ENCODE measurements at regions not wholly inside any gene's neighbourhood (a gene's known extent, or its start where the extent isn't known, plus 50 kb on each side); places are given as distances from the start of the nearest gene placed in this dataset.

- Histone ChIP-seq H3K36me3 (ENCODE audit: insufficient read depth, insufficient read length, low read length) (no peaks in the 10 kb centered on the region), H3K4me3 (ENCODE audit: insufficient read length, low read depth) (no peak overlapping the region), H3K27me3 (ENCODE audit: insufficient read depth, insufficient read length) (no peaks in the 10 kb centered on the region), H3K4me1 (ENCODE audit: insufficient read depth, insufficient read length) (no peaks in the 10 kb centered on the region), H3K9ac (ENCODE audit: insufficient read length, low read depth) (no peak overlapping the region), H3K9me3 (ENCODE audit: insufficient read depth, low read length) (no peaks in the 10 kb centered on the region)
- no peak for DNase-seq (ENCODE audit: low read depth, low spot score)
- TF ChIP-seq ZNF274 (IDR thresholded peaks at IDR 0.05; ENCODE audit: low read depth, low read length) = no peak
- no peak for TF ChIP-seq YY1 (IDR thresholded peaks at IDR 0.05; ENCODE audit: insufficient read depth, insufficient read length)
- no peak for TF ChIP-seq SUZ12 (IDR thresholded peaks at IDR 0.05; ENCODE audit: extremely low read depth, insufficient read depth, insufficient read length)
Measured at GRCh38 chr2:76170856-76171255, 460.1 kb upstream of the GCFC2 start.

- no peaks in the 10 kb centered on the region for H3K27me3 ChIP-seq (ENCODE audit: insufficient read depth, insufficient read length)
- no peak for DNase-seq (ENCODE audit: low read depth, low spot score)
- H3K9me3 ChIP-seq (ENCODE audit: insufficient read depth, low read length) = no peaks in the 10 kb centered on the region
- no peak overlapping the region for H3K4me3 ChIP-seq (ENCODE audit: insufficient read length, low read depth)
- H3K9ac ChIP-seq (ENCODE audit: insufficient read length, low read depth) = no peak overlapping the region
- no peaks in the 10 kb centered on the region for H3K4me1 ChIP-seq (ENCODE audit: insufficient read depth, insufficient read length)
- TF ChIP-seq SUZ12 (IDR thresholded peaks at IDR 0.05; ENCODE audit: extremely low read depth, insufficient read depth, insufficient read length) (no peak), ZNF274 (IDR thresholded peaks at IDR 0.05; ENCODE audit: low read depth, low read length) (no peak), YY1 (IDR thresholded peaks at IDR 0.05; ENCODE audit: insufficient read depth, insufficient read length) (no peak)
- H3K36me3 ChIP-seq (ENCODE audit: insufficient read depth, insufficient read length, low read length) = no peaks in the 10 kb centered on the region
Measured at GRCh38 chr2:76170009-76170384, 459.3 kb upstream of the GCFC2 start.

- Histone ChIP-seq H3K27me3 (ENCODE audit: insufficient read depth, insufficient read length) (no peaks in the 10 kb centered on the region), H3K4me1 (ENCODE audit: insufficient read depth, insufficient read length) (no peaks in the 10 kb centered on the region), H3K9me3 (ENCODE audit: insufficient read depth, low read length) (no peaks in the 10 kb centered on the region), H3K9ac (ENCODE audit: insufficient read length, low read depth) (no peak overlapping the region), H3K36me3 (ENCODE audit: insufficient read depth, insufficient read length, low read length) (no peaks in the 10 kb centered on the region), H3K4me3 (ENCODE audit: insufficient read length, low read depth) (no peak overlapping the region)
- TF ChIP-seq ZNF274 (IDR thresholded peaks at IDR 0.05; ENCODE audit: low read depth, low read length) (no peak), YY1 (IDR thresholded peaks at IDR 0.05; ENCODE audit: insufficient read depth, insufficient read length) (no peak), SUZ12 (IDR thresholded peaks at IDR 0.05; ENCODE audit: extremely low read depth, insufficient read depth, insufficient read length) (no peak)
- DNase-seq (ENCODE audit: low read depth, low spot score) = no peak
Measured at GRCh38 chr2:76169276-76170008, 458.7 kb upstream of the GCFC2 start.

GRCh38 chr2:76163860-76164259 lies 453.1 kb upstream of the GCFC2 start:
- no peak for DNase-seq (ENCODE audit: low read depth, low spot score)
- H3K9me3 ChIP-seq (ENCODE audit: insufficient read depth, low read length) = no peaks in the 10 kb centered on the region
- no peaks in the 10 kb centered on the region for H3K4me1 ChIP-seq (ENCODE audit: insufficient read depth, insufficient read length)
- TF ChIP-seq ZNF274 (IDR thresholded peaks at IDR 0.05; ENCODE audit: low read depth, low read length) (no peak), YY1 (IDR thresholded peaks at IDR 0.05; ENCODE audit: insufficient read depth, insufficient read length) (no peak), SUZ12 (IDR thresholded peaks at IDR 0.05; ENCODE audit: extremely low read depth, insufficient read depth, insufficient read length) (no peak)
- no peak overlapping the region for H3K4me3 ChIP-seq (ENCODE audit: insufficient read length, low read depth)
- no peaks in the 10 kb centered on the region for H3K27me3 ChIP-seq (ENCODE audit: insufficient read depth, insufficient read length)
- H3K36me3 ChIP-seq (ENCODE audit: insufficient read depth, insufficient read length, low read length) = no peaks in the 10 kb centered on the region
- H3K9ac ChIP-seq (ENCODE audit: insufficient read length, low read depth) = no peak overlapping the region

- Histone ChIP-seq H3K27me3 (ENCODE audit: insufficient read depth, insufficient read length) (no peaks in the 10 kb centered on the region), H3K36me3 (ENCODE audit: insufficient read depth, insufficient read length, low read length) (no peaks in the 10 kb centered on the region), H3K4me1 (ENCODE audit: insufficient read depth, insufficient read length) (no peaks in the 10 kb centered on the region), H3K9ac (ENCODE audit: insufficient read length, low read depth) (no peak overlapping the region), H3K9me3 (ENCODE audit: insufficient read depth, low read length) (no peaks in the 10 kb centered on the region), H3K4me3 (ENCODE audit: insufficient read length, low read depth) (no peak overlapping the region)
- TF ChIP-seq YY1 (IDR thresholded peaks at IDR 0.05; ENCODE audit: insufficient read depth, insufficient read length) (no peak), ZNF274 (IDR thresholded peaks at IDR 0.05; ENCODE audit: low read depth, low read length) (no peak), SUZ12 (IDR thresholded peaks at IDR 0.05; ENCODE audit: extremely low read depth, insufficient read depth, insufficient read length) (no peak)
- no peak for DNase-seq (ENCODE audit: low read depth, low spot score)
Measured at GRCh38 chr2:76160670-76161069, 450.0 kb upstream of the GCFC2 start.

- no peak for TF ChIP-seq SUZ12 (IDR thresholded peaks at IDR 0.05; ENCODE audit: extremely low read depth, insufficient read depth, insufficient read length)
- no peak for TF ChIP-seq ZNF274 (IDR thresholded peaks at IDR 0.05; ENCODE audit: low read depth, low read length)
- no peak for TF ChIP-seq YY1 (IDR thresholded peaks at IDR 0.05; ENCODE audit: insufficient read depth, insufficient read length)
- no peaks in the 10 kb centered on the region for H3K36me3 ChIP-seq (ENCODE audit: insufficient read depth, insufficient read length, low read length)
- H3K9me3 ChIP-seq (ENCODE audit: insufficient read depth, low read length) = no peaks in the 10 kb centered on the region
- no peak overlapping the region for H3K4me3 ChIP-seq (ENCODE audit: insufficient read length, low read depth)
- no peak for DNase-seq (ENCODE audit: low read depth, low spot score)
- no peaks in the 10 kb centered on the region for H3K27me3 ChIP-seq (ENCODE audit: insufficient read depth, insufficient read length)
- H3K9ac ChIP-seq (ENCODE audit: insufficient read length, low read depth) = no peak overlapping the region
- H3K4me1 ChIP-seq (ENCODE audit: insufficient read depth, insufficient read length) = no peaks in the 10 kb centered on the region
Measured at GRCh38 chr2:76159042-76159648, 448.4 kb upstream of the GCFC2 start.

- no peak for DNase-seq (ENCODE audit: low read depth, low spot score)
- Histone ChIP-seq H3K9me3 (ENCODE audit: insufficient read depth, low read length) (no peaks in the 10 kb centered on the region), H3K36me3 (ENCODE audit: insufficient read depth, insufficient read length, low read length) (no peaks in the 10 kb centered on the region), H3K4me3 (ENCODE audit: insufficient read length, low read depth) (no peak overlapping the region), H3K27me3 (ENCODE audit: insufficient read depth, insufficient read length) (no peaks in the 10 kb centered on the region), H3K4me1 (ENCODE audit: insufficient read depth, insufficient read length) (no peaks in the 10 kb centered on the region), H3K9ac (ENCODE audit: insufficient read length, low read depth) (no peak overlapping the region)
- TF ChIP-seq ZNF274 (IDR thresholded peaks at IDR 0.05; ENCODE audit: low read depth, low read length) (no peak), SUZ12 (IDR thresholded peaks at IDR 0.05; ENCODE audit: extremely low read depth, insufficient read depth, insufficient read length) (no peak), YY1 (IDR thresholded peaks at IDR 0.05; ENCODE audit: insufficient read depth, insufficient read length) (no peak)
Measured at GRCh38 chr2:76157531-76157930, 446.8 kb upstream of the GCFC2 start.

All from NT2/D1 (cell line).